SK-N-MC (cell line): ENCODE measurements at regions not wholly inside any gene's neighbourhood (a gene's known extent, or its start where the extent isn't known, plus 50 kb on each side); places are given as distances from the start of the nearest gene placed in this dataset.

Experiments used
- EZH2 ChIP-seq: fragments of 200-600 bp; sonication (generic); IDR thresholded peaks from one replicate; pipeline ENCODE4 v1.6.1; 2017; ENCODE audit warnings: antibody characterized with exemption
- POLR2AphosphoS5 ChIP-seq: IDR thresholded peaks from 2 replicates; pipeline ENCODE4 v1.6.1; 2012; ENCODE audit warnings: mild to moderate bottlenecking, low read depth, low read length, borderline replicate concordance

- TF ChIP-seq POLR2AphosphoS5 (no peak), EZH2 (no peak)
Measured at GRCh38 chr11:26227883-26228502, 103.9 kb upstream of the ANO3 start.
